Neural progenitor cell (in vitro differentiated cells): ENCODE measurements at regions not wholly inside any gene's neighbourhood (a gene's known extent, or its start where the extent isn't known, plus 50 kb on each side); places are given as distances from the start of the nearest gene placed in this dataset.
"Not testable (repeated sequence)": the region's sequence is repeated elsewhere in the genome, so short reads cannot be mapped to it uniquely, and the experiment has no call there.

Experiments used
- CTCF ChIP-seq: fragments of 200-600 bp; sonication (generic); IDR thresholded peaks from 2 replicates; pipeline ENCODE4 v1.5.1; 2017; ENCODE audit warnings: antibody characterized with exemption, mild to moderate bottlenecking
- EZH2 ChIP-seq: fragments of 200-600 bp; sonication (generic); IDR thresholded peaks from 2 replicates; pipeline ENCODE4 v1.6.1; 2017; ENCODE audit warnings: antibody characterized with exemption, mild to moderate bottlenecking, moderate library complexity
- EZH2phosphoT487 ChIP-seq: fragments of 200-600 bp; sonication (generic); IDR thresholded peaks from 2 replicates; pipeline ENCODE4 v1.6.1; 2017; ENCODE audit warnings: antibody characterized with exemption

DNA sequence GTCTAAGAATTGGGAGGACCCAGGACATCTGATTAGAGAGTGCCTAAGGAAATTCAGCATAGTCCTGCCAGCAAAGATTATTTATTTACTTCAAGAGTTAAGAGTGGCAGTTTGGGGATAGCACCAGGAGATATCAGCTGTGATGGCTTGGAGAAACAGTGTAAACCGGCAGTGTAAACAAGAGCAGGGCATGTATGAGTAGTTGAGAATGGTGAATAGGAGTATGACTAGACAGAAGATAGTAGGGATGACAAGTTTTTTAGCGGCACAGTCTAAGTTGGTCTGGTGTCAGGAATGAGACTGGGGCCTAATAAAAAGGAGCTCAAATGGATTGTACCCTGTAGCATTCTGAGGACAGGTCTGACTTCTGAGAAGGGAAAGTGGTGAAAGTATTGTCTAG, 669.4 kb downstream of the SUCLG1 start:
- TF ChIP-seq EZH2, CTCF, EZH2phosphoT487: not testable (repeated sequence)
